GM12892 (cell line): ENCODE measurements at regions not wholly inside any gene's neighbourhood (a gene's known extent, or its start where the extent isn't known, plus 50 kb on each side); places are given as distances from the start of the nearest gene placed in this dataset.

ENCODE experiments used
- POLR2A ChIP-seq: IDR thresholded peaks from 2 replicates; pipeline ENCODE4 v1.6.1; 2011; ENCODE audit warnings: low read depth, low read length, control low read depth
- POLR2AphosphoS5 ChIP-seq: IDR thresholded peaks from 2 replicates; pipeline ENCODE4 v1.6.1; 2011; ENCODE audit warnings: low read depth, low read length, control low read depth

DNA sequence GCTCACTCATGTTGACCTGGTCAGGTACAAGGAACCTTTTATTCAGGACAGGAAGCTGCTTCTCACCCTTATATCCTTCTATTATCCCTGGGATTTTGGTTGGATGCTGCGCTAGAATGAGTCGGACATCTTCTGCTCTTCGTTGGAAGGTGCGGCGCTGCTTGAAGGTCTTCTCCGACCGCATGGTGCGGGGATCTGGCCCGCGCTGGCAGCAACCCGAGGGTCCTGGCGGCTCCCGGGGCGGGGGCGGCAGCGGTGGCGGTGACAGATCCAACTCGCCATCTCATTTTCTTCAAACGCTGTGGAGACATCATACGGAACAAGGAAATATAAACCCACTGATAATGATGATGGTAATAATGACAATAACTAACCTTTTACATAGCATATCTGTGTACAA, 126.3 kb downstream of the ATXN7L3B start:
- TF ChIP-seq POLR2A (no peak), POLR2AphosphoS5 (no peak)
